ENCODE measurements at regions not wholly inside any gene's neighbourhood (a gene's known extent, or its start where the extent isn't known, plus 50 kb on each side); places are given as distances from the start of the nearest gene placed in this dataset.

DNA sequence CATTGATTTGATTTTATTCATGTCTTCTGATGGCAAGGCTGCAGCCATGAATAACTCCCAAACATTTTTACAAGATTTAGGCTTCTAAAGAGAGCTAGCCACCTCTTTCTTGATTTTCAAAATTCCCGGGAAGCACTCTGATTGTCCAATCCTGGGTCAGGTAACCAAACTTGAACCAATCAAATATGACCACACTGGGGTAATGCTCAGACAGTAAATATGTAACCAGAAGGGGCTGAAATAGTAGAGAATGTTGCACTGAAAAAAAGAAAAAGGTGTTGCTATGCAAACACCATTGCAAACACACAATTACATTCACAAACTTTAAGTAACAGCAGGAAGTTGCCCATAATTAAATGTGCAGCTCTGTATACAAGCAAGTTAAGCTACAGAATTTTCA lies 112.9 kb upstream of the IQCM start:
- no peak for DNase-seq (ENCODE audit: low spot score)

DNA sequence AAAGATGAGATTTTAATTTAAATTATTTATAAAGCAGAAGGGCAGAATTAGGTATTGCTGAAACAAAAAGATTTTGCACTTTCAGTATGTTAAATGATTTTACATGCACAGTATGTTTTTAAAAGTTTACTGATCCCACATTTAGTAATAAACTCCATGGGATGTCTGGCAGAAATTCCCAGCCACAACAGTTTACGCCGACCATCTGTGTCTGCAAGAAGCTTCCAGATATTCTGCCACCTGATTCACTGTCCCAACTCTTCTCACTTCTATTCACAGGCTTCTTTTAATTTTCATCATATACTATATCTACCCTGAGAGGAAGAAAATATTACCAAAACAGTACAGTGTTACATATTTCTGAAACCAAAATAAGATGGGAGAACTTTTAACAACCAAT lies 115.8 kb upstream of the IQCM start:
- DNase-seq (ENCODE audit: low spot score) = no peak

DNA sequence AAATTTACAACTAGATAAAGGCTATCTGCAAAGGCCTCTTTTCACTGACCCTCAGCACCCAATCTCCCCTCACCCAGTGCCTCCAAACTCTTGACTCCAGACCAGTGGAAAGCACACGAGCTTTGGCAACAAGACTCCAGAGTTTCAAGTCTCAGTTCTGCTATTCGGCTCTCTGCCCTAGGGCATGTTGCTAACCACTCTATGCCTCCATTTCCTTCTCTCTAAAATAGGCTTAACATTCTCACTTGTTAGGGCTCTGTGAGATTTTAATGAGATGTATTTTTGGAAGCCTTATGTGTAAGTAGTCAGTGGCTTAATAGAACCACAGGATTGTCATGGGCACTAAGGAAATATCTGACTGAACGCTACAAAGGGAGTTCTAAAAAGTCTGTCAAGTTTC lies 116.5 kb upstream of the IQCM start:
- no peak for DNase-seq (ENCODE audit: low spot score)

- no peak for DNase-seq (ENCODE audit: low spot score)
Measured at GRCh38 chr4:149933120-149933519, 117.5 kb upstream of the IQCM start.

DNA sequence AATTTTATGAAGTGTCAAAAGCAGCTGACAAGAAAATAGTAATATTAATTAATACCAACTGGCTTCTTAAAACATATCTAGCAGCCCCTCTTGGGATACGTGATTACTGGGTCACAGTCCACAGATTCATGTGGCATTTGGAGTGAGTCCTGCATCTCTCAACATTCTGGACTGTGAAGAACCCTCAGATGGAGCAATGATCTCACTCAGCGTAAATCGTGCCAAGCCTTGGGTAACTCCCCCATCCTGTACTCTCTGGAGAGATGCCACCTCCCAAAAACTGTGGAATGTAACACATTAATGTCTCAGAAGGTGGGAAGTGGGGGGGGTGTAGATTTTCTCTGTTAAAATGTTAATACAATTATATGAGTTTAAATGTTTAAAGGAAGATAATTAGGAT lies 118.2 kb upstream of the IQCM start:
- peak; percentile 16 for DNase-seq (ENCODE audit: low spot score)

GRCh38 chr4:149949381-149949780 lies 128.9 kb upstream of the DCLK2 start:
- DNase-seq (ENCODE audit: low spot score) = no peak

DNA sequence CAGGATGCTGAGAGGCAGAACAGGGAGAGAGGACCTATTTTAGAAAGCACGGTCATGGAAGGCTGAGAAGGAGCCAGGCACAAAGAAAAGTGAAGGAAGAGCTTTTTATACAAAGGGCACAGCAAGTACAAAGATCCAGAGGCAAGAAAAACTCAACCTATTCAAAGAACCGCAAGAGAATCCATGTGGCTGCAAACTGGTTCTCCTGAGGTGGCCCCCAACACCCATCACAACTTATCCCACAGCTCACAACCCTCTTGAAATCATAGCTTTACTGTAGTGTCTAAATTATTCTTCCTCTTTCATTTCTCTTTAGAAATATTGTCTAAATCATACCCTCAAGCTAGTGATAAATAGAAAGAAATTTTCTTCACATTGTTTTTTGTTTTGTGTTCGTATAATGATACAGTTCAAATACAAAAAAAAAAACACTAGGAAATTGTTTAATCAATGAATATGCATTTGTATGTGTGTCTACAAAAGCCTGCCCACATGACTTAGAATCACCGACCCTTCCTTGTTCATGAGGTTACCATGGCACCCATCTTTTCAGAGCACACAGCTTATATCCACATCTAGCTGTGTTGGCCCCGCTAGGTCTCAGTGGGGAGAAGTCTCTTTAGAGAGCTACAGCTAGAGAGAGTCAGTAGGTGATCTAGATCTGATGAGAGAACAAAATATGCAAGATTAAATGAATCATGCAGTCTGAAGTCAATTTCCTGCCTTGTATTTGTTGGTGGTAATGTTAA lies 126.9 kb upstream of the DCLK2 start:
- DNase-seq (ENCODE audit: low spot score) = no peak

- no peak for DNase-seq (ENCODE audit: low spot score)
Measured at GRCh38 chr4:149952101-149952500, 126.1 kb upstream of the DCLK2 start.

DNA sequence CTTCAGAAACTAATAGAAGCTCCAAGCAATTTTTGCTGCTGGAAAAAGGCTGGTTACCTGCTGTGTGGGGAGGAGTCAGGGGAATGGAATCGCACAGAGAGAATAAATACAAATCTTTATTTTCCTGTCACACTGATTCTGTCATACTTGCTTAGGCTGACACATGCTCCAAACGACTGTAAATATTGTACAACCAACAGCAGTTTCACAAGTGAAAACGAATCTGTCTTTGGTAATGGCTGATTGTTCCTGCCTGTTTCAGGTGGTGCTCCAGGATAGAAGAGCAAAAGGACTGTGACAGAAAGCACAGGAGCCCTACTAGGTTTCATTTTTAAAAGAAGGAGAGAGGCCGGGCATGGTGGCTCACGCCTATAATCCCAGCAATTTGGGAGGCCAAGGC lies 125.5 kb upstream of the DCLK2 start:
- DNase-seq (ENCODE audit: low spot score) = no peak

DNA sequence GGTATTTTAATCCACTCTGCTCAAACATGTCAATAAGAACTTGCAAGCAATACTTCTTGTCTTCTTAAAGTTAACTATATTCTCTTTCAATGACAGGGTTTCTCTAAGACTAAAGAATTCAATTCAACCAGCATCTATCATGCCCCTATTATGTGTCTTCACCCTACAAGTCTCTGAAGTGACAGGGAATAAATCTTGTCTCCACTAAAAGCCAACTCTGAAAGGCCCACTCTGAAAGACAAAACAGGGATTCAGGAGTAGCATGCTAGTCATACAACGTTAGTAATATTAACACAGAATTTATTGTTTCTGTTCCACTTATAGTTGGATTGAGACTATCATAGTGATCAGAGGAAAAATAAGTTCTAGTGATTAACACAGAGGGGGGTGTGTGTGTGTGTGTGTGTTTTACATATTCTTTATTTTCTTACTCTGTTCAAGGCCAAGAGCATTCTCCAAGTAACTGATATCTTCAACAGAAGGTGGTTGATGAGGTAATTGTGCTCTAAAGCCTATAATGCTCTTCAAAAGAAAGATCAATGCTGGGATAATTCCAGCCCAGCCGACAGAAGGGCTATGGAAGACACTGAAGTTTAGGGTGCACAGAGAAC lies 122.4 kb upstream of the DCLK2 start:
- DNase-seq (ENCODE audit: low spot score) = no peak

DNA sequence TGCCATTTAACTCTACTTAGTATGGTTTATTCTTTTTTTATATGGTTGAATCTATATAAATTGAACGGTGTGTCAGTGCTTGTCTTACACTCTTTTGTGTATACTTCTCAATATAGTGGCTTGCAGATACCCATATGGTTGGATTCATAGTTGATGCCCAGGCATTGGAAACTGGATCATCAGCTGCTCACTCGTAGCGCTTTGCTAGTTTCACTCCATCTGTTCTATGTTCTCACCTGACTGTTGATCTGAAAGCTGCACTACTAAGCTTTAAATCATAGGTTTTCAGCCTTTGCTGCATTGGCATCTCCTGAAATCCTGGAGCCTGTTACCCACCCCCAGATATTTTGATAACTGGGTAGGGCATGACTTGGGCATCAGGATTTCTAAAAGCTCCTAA lies 121.6 kb upstream of the DCLK2 start:
- no peak for DNase-seq (ENCODE audit: low spot score)

DNA sequence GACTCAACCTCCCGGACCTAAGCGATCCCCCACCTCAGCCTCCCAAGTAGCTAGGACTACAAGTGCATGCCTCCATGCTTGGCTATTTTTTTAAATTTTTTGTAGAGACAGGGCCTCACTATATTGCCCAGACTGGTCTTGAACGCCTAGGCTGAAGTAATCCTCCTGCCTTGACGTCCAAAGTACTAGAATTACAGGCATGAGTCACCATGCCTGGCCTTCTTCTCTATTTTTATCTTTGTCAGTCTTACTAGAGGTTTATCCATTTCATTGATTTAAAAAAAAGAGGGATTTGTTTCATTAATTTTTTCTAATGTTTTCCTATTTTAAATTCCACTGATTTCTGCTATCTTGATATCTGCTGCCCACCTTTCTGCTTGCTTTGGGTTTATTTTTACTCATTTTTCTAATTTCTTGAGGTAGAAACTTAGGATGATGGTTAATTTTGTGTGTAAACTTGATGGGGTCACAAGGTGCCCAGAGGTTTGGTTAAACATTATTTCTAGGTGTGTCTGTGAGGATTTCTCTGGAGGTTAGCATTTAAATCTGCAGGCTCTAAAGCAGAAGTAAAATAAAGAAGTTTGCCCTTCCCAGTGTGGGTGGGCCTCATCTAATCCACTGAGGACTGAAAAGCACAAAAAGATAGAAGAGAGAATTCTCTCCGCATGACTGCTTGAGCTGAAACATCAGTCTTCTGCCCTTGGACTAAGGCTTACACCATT lies 116.2 kb upstream of the DCLK2 start:
- DNase-seq (ENCODE audit: low spot score) = peak; percentile 41

DNA sequence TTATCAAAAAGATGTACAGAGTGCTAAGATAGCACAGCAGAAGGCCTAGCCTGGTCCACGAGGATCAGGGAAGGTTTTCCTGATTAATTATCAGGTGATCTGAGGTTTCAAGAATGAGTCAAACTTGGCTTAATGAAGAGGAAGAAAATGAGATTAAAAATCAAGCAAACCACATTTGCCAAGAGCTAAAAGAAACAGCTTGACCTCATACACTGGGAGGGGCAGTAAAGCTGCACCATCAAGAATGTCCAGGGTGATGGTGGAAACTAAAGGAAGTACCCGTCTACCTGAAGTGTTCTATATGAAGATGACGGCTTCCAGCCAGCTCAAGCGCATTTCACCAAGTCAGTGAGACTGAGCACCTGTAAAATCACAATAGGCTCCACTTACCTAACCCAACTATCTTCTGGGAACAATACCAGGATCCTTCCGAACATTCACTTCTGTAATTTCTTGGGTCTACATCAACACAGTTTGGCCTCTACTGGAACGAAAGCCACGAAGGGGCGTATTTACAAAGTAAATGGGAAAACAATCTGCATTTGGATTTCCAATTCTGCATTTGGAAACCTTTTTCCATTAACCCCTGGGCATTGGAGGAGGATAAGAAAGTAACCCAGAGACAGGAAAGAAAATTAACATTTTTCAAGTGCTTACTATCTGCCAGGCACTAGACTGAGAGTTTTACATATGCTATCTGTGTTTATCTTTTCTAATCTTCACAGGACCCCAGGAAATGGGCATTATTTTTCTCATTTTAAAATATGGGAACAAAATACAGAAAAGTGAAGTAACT lies 114.0 kb upstream of the DCLK2 start:
- DNase-seq (ENCODE audit: low spot score) = peak; percentile 31

DNA sequence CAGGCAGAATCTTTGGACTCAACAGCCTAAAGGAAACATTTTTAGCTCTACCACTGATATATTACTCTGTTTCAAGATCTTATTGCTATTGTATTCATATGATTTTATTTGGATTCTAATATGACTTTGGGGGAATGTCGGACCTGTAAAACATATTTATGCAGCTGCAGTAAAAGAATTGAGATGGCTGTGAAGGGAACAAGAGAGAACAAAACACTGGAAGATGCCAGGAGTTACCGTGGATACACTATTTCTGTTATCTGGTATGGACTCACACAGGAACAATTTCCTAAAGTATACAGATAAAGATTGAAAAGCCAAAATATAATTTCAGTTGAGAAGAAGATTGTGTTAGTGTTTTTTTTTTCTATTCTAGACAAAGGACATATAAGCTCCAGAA lies 113.0 kb upstream of the DCLK2 start:
- DNase-seq (ENCODE audit: low spot score) = no peak

DNA sequence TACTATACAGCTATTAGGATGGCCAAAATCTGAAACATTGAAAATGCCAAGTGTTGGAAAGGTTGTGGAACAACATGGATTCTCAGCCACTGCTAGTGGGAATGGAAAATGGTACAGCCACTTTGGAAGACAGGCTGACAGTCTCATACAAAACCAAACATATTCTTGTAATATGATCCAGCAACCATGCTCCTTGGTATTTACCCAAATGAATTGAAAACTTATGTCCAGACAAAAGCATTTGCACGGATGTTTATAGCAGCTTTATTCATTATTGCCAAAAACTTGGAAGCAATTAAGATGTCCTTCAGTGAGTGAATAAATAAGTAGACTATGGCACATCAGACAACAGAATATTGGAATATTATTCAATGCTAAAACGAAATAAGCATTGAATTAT lies 105.8 kb upstream of the DCLK2 start:
- no peak for DNase-seq (ENCODE audit: low spot score)

GRCh38 chr4:149973181-149973580 lies 105.1 kb upstream of the DCLK2 start:
- DNase-seq (ENCODE audit: low spot score) = no peak

GRCh38 chr4:149975172-149975571 lies 103.1 kb upstream of the DCLK2 start:
- DNase-seq (ENCODE audit: low spot score) = no peak

GRCh38 chr4:149980121-149980682 lies 98.0 kb upstream of the DCLK2 start:
- no peak for DNase-seq (ENCODE audit: low spot score)

DNA sequence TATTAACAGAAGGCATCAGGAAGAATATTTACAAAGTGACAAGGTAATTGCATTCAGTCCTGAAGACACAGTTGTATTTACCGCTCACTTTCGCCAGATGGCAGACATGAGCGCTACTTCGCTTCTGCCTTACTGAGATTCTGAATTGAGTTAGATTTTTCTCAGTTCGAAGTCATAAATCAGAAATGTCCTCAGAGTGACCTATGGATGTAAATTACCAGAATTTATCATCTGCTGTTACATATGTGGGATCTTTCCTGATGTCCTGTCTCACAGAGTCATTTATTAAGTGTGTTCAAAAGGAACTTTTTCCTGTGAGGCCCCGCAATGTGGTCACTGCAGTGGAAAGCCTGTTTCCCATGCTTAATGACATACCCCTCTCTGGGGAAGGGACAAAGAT lies 97.3 kb upstream of the DCLK2 start:
- peak; percentile 64 for DNase-seq (ENCODE audit: low spot score)

DNA sequence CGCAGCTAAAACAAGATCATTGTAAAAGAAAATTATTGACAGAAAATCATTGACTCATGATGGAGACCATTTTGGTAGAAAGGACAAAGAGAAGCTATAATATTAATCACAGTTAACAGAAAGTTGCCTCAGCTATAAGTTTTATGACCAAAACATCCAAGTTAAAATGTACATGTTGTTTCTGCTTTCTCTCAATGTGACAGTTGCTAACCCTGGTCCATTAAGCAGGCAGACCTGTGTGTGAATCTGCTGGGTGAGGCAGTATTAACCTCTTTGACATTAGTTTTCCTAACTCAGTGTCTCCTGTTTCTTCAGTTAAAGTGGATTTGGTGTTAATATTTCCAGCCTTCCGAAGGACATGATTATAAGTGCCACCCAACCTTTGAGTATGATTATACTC lies 94.8 kb upstream of the DCLK2 start:
- no peak for DNase-seq (ENCODE audit: low spot score)

GRCh38 chr4:149983931-149984330 lies 94.3 kb upstream of the DCLK2 start:
- no peak for DNase-seq (ENCODE audit: low spot score)

DNA sequence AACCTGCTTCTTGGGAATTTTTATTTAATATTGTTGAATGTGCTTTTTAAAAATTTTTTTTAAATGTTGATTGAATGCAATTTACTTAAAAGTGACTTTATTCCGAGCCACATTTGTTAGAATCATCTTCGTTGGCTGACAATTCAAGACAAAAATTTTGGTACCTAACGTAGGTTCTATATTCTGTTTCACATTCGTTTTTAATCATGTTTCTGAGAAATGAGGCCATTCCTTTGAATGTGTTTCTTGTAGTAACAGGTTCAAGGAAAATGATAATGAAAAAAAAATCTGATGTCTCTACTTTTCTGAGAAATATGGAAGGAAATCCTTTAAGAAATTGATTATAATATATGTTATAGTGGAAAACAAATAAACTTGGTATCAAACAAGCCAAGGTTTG lies 92.3 kb upstream of the DCLK2 start:
- no peak for DNase-seq (ENCODE audit: low spot score)

All from kidney tubule cell (primary cell).